ENCODE measurements at regions not wholly inside any gene's neighbourhood (a gene's known extent, or its start where the extent isn't known, plus 50 kb on each side); places are given as distances from the start of the nearest gene placed in this dataset.
"Not testable (repeated sequence)": the region's sequence is repeated elsewhere in the genome, so short reads cannot be mapped to it uniquely, and the experiment has no call there.

DNA sequence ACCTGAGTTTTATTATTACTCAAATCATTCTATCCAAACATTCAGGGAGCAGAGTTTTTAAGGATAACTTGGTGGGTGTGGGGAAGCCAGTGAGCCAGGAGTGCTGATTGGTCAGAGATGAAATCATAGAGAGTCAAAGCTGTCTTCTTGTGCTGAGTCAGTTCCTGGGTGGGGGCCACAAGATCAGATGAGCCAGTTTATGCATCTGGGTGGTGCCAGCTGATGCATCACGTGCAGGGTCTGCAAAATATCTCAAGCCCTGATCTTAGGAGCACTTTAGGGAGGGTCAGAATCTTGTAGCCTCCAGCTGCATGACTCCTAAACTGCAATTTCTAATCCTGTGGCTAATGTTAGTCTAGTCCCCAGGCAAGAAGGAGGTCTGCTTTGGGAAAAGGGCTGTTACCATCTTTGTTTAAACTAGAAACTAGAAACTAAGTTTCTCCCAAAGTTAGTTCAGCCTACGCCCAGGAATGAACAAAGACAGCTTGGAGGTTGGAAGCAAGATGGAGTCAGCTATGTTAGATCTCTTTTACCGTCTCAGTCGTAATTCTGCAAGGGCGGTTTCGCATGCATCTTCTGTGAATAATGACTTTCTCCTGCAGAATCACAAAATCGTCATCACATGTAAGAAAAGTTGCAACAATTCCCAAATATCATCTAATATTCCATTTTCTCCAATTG is 97.5 kb downstream of the ZNF664 start:
- not testable (repeated sequence) for DNase-seq

DNA sequence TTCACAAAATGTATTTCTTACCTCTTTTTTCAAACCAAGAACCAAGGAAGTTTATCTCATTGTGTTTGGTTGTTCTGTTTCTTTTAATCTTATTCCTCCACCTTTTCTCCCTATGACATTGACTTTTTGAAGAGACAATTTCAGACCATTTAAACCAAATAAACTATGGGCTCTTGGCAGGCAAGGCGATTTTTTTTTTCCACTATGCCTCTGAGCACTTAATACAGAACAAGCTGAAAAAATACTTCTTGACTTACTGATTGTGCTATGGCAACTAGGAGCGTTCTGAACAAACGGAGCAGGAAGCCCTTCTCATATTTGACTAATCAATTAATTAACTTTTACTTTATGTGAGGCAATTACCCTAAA is 98.0 kb downstream of the ZNF664 start:
- DNase-seq: no peak

DNA sequence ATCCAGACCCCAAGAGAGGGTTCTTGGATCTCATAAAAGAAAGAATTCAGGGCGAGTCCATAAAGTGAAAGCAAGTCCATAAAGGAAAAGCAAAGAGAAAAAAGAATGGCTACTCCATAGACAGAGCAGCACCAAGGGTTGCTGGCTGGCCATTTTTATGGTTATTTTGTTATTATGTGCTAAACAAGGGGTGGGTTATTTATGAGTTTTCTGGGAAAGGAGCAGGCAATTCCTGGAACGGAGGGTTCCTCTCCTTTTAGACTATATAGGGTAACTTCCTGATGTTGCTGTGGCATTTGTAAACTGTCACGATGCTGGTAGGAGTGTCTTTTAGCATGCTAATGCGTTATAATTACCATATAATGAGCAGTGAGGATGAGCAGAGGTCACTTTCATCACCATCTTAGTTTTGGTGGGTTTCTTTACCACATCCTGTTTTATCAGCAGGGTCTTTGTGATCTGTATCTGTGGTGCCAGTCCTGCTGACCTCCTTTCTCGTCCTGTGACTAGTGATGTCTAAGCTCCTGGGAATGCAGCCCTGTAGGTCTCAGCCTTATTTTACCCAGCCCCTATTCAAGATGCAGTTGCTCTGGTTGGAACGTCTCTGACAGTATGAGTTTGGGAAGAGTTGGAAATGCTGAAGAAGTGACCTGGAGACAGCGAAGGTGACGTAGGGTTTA is 100.5 kb downstream of the ZNF664 start:
- DNase-seq: no peak

DNA sequence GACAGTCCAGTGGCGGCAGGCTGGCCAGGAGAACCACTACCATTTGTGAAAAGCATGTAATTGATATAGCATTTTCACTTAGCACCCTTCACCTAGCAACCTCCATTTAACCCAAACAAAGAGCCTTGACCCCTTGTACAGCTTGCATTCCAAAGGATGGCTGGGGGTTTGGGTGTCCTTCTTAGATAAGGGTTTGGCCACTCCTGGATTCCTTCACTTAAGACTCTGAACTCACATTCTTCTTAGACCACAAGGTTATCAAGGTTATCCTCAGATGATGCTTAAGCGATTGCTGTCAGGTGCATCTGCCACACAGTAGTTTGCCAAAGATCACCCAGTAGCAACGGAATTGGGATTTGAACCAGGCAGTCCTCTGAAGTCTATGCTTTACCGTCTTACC is 102.8 kb downstream of the ZNF664 start:
- no peak for DNase-seq

DNA sequence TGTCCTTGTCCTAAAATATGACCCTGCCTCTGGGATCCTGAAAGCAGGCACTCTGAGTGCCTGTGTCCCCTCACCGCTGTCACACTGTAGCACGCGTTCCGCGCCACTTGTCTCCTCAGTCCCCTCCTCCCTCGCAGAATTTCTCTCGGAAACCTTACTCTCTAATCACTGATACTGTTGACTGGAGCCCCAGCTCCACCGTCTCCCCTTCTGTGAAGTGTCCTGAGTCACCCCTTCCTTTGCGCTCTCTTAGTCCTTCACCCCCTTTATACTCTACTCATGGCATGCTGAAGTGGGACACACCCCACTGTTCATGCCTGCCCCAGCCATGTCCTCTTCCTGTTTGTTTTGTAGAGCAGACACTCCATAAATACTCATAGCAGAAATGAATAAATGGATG is 104.7 kb downstream of the ZNF664 start:
- DNase-seq: no peak

DNA sequence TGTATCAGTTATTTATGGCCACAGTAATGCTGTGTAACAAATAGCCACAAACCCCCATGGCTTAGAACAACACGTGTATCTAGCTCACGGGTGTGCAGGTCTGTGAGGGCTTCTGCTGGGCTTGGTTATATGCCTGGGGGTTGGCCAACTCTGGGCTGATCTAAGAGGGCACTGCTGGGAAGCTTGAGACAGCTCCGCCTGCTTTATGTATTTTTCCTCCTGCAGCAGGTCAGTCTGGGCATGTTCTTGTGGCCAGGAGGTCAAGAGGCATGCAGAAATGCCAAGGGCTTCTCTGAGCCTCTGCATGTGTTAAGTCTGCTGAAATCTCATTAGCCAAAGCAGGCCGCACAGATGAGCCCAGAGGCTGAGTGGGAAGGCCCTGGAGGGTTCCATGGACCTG is 105.8 kb downstream of the ZNF664 start:
- no peak for DNase-seq

DNA sequence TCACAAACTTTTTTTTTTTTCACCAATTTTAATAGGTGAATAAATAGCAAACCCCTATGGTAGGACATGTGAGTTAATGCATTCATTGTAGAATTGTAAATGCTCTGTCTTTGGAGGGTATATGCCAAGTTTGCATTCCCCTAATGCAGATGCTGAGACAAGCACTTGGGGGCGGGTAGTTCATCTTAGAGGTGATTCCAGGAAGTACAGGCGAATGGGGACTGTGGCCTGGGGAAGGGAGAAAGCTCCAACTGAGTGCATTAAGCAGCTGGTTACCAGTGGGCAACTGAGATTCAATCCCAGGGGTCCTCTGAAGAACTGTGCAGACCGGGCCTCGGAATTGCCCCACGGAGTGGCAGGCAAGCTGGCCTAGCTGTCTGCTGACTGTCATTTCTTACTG is 107.6 kb downstream of the ZNF664 start:
- no peak for DNase-seq

DNA sequence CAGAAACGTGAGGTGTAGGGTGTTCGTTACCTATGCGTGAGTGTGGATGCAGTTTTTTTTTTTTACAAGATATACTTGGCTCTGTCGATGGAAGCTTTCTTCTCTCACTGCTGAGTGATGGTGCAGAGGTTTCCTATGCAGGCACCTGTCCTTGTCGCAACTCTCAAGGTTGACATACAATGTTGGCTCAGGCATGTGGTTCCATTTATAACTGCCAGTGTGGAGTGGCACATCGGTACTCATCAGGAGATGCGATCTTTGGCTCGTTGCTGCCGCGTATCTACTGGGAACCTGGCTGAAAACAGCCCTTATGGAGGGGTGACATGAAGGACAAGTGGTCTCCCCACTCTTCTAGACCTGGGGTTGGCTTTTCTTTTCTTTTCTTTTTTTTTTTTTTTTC is 109.0 kb downstream of the ZNF664 start:
- no peak for DNase-seq

DNA sequence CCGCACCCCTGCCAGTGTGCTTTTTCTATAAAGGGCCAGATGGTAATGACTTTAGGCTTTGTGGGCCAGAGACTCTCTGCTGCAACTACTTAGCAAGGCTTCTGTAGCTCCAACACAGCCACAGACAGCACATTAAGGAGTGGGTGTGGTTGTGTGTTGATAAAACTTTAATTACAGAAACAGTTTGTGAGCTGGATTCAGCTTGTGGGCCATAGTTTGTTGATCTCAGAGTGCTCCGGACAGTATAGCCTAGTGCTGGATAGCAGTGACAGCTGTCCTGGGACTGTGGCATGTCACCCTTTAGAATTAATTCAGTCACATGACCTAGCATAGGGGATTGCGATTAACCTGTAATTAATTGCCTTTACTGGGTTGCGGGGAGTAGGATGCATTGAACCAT is 109.7 kb downstream of the ZNF664 start:
- no peak for DNase-seq

DNA sequence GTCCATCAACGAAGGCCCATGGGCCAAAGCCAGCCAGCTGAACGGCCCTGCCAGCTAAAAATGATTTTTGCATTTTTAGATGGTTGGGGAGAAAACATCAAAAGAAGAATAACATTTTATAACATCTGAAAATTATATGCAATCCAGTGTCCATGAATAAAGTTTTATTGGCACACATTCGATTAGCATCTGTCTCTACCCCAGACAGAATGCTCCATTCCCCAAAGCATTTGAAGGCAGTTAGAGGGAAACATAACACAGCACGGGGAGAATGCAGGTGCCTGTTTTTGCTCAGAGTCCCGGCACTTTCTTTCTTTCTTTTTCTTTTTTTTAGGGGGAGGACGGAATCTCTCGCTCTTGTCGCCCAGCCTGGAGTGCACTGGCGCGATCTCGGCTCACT is 110.7 kb downstream of the ZNF664 start:
- no peak for DNase-seq

DNA sequence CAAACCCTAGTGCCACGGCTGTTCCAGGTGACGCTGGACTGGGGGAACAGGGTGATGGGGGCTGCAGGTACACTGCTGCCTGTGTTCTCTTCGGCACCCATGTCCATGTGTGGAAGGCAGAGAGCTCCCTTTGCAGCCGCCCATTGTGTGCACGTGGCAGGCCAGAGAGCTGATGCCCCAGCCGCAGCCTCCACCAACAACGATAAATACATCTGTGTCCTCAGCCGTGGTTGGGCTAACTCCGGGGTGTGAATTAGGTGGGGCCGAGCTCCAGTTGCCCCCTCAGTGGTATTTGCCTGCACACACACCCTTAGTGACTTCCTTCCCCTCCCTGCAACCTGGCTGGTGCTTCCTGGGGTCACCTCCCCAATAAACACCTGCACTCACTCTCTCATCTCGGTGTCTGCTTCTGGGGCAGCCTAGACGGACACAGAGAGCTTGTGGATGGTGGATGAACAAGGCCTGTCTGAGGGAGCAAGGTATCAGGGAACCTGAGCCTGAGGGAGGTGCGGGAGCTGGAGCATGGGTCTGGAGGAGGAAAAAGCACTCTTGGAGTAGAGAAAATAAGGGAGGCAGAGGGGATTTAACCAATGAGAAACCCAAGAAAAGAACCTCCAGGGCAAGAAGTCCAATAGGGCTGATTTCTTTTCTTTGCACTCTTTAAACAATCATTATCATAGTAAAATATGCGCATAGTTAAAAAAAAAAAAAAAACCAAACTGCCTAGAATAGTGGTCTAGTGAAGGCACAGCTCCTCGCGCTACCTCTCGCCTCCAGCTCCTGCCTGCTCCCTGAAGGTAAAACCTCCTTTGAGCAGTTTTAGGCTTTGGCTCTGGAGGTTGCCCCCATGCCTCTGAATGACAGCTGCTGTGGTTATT is 112.6 kb downstream of the ZNF664 start:
- no peak for DNase-seq

DNA sequence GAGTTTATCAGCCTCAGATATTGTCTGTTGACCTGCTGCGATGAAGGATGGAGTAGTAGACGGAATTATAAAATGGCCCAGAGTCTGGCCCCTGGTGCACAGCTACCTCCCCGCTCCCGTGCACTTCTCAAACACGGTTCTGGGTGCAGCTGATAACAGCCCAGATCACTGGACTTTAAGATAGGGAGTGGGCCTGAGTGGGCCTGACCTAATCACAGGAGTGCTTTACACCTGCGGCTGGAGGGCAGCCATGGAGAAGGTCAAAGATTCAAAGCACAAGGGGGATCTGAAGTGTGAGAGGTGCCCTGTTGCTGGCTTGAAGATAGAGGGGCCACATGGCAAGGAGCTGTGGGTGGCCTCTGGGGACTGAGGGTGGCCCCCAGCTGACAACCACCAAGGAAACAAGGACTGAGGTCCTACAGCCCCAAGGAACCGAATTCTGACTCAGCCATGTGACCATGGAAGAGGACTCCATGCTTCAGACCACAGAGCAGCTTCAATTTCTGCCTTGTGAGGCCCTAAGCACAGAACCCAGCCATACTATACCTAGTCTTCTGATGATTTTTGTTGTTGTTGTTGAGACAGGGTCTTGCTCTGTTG is 113.4 kb downstream of the ZNF664 start:
- DNase-seq: no peak

DNA sequence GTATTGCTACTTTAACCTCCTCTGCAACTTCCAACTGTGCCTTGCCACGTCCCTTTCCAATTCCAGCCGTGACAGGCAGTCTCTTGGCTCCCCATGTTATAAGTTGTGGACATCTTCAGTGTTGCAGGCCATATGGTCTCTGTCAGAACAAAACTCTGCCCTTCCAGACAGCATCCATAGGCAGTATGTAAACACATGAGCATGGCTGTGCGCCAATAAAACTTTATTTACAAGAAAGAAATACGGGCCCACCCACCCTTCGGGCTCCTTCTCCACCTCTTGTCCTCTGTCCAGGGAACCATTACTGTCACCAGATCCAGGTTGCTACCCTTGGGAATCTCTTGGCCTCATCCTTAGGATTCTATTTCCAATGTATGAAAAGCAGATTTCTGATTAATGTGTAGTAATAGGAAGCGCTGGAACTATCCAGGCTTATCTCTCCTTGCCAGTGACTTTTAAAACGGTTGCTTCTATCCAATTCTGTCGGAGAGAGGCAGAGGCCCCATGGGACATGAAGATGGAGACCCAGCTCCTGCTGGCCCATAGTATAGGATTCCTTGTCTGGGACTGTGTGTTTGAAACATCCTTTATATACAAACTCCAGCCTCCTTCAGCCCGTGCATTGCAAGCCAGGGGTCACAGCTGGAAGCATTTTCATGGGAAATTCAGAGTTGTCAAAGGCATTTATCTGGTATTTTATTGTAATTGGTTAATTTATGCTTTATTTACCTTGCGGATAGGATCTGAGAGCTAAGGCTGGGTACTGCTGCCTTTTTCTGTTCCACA is 114.4 kb downstream of the ZNF664 start:
- no peak for DNase-seq

DNA sequence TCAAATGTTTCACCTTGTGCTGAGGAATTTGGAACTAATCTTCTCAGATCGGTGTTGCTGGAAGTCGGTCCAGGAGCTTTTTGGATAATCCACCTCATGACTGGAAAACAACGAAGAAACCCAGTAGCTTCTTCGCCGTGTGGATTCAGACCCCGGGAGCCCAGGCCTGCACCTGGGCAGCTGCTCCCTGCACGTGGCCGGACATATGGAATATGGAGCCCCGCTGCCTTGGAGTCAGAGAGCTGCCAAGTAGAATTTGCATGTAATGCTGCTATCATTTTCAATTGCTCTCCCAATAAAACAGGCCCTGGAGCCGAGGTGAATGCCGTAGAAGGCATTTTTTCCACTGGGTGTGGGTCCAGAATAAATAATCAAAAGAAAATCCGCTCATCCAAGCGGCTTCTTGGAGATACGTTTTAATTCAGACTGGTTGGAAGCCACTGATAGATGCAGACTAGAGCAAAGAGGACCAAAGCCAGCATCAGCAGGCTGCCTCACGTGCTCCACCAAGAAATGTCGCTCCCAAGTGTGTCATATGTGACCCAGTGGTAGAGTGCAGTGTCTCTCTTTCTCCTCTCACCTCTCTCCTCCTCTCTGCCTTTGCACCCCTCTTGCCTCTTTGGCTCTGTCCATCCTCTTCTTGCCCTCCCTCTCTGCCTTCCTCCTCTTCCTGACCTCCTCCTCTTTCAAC is 115.3 kb downstream of the ZNF664 start:
- no peak for DNase-seq

DNA sequence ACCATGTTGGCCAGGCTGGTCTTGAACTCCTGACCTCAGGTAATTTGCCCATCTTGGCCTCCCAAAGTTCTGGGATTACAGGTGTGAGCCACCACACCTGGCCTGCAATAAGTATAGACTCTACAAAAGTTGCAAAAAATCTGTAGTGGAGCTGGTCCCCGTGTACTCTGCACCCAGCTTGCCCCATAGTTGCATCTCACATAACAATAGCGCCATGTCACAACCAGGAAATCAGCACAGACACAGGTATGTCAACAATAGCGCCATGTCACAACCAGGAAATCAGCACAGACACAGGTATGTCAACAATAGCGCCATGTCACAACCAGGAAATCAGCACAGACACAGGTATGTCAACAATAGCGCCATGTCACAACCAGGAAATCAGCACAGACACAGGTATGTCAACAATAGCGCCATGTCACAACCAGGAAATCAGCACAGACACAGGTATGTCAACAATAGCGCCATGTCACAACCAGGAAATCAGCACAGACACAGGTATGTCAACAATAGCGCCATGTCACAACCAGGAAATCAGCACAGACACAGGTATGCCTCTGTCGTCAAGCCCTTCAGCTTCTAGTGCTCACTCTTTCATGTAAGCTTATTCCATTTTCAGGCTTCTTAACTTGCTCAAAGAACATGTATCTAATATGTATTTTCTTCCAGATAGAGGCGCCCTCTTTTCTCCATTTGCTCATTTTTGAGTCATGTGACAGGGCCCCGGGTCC is 116.3 kb downstream of the ZNF664 start:
- not testable (repeated sequence) for DNase-seq

DNA sequence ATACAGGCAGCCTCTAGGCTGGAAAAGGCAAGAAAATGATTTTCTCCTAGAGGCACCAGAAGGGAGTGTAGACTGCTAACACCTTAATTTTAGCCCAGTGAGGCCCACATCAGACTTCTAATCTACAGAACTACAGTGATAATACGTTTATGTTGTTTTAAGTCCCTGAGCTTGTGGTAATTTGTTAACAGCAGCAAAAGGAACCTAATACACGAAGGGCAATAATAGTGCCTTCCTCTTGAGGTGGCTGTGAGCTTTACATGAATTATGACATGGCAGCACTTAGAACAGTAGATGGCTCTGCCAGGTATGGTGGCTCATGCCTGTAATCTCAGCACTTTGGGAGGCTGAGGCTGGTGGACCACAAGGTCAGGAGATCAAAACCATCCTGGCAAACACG is 118.8 kb downstream of the ZNF664 start:
- DNase-seq: no peak

DNA sequence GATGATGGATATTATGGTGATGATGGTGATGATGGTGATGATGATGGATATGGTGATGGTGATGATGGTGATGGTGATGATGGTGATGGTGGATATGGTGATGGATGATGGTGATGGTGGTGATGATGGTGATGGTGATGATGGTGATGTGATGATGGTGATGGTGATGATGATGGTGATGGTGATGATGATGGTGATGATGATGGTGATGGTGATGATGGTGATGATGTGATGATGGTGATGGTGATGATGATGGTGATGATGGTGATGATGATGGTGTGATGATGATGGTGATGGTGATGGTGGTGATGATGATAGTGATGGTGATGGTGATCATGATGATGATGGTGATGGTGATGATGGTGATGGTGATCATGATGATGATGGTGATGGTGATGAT is 119.5 kb downstream of the ZNF664 start:
- not testable (repeated sequence) for DNase-seq

DNA sequence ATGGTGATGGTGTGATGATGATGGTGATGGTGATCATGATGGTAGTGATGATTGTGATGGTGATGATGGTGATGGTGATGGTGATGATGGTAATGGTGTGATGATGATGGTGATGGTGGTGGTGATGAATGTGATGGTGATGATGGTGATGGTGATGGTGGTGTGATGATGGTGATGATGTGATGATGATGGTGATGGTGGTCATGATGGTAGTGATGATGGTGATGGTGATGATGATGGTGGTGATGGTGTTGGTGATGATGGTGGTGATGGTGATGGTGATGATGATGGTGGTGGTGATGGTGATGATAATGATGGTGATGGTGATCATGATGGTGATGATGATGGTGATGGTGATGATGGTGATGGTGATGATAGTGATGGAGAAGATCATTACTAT is 120.3 kb downstream of the ZNF664 start:
- DNase-seq: no peak

DNA sequence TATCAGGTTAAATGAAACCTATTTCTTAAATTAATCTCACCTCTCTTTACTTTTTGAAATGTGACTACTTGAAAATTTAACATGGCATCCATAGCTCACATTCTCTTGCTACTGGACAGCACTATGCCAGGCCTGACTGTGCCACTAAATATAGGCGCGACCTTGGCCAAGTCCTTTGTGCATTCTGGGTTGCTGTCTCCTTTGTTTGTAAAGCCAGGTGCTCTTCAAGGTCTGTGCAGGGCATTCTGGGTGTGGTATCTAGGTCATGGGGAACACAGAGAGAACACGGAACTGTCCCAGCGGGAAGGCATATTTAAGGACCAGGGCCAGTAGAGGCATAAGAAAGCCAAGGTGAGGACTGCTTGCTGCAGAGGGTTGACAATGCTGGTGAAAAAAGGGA is 121.2 kb downstream of the ZNF664 start:
- no peak for DNase-seq

DNA sequence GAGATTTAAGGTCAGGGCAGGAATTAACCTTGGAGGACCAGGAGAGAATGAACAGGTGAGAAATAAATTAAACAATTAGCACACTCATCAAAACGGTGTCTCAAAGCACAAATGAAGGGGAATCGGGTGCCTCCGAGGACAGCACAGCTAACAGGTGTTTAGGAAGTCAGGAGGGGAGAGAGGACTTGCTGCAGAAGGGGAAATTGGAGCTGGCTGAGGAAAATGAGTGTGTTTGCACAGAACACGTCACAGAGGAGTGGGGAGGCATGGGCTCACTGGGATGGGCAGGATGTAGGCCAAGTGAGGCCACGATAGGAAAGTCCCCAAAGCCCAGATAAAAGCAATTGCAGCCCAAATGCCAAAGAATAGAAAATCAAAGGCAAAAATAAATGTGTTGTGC is 121.7 kb downstream of the ZNF664 start:
- no peak for DNase-seq

DNA sequence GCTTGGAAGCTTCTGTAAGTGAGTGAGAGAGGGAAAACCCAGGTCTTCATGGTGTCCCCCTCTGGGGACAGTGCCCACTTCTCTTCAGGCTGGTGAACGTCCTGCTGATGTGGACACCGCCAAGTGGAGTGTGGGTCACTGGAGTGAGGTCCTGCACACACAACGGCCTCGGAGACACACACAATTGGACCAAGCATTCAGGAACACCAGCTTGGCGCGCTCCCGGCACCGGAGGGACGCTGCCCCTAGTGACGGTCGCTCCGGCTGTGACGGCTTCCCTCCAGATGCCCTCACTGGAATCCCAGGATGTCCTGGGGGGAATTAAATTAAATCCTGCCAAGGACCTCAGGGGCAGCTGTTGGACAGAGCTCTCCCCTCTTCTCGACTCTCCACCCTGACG is 123.1 kb downstream of the ZNF664 start:
- DNase-seq: no peak
